HEK293T (cell line): ENCODE measurements at regions not wholly inside any gene's neighbourhood (a gene's known extent, or its start where the extent isn't known, plus 50 kb on each side); places are given as distances from the start of the nearest gene placed in this dataset.

Experiments
- CTCF ChIA-PET: fragments of 350-600 bp; formaldehyde crosslinking; extraction: SDS; loops from one replicate; lab custom pipeline; 2021; ENCODE audit warnings: antibody characterized with exemption, inconsistent platforms; lab: Yijun Ruan, JAX
- POLR2A ChIA-PET: fragments of 350-600 bp; formaldehyde crosslinking; extraction: SDS; loops from one replicate; lab custom pipeline; 2020; ENCODE audit warnings: antibody characterized with exemption, inconsistent platforms; lab: Yijun Ruan, JAX
- DNase-seq: peaks from one replicate; pipeline ENCODE4 v3.0.0; 2012; ENCODE audit warnings: mixed read lengths; ENCODE audit errors: extremely low spot score
- ARNT ChIP-seq: fragments of 450-650 bp; IDR thresholded peaks from 2 replicates; pipeline ENCODE4 v1.6.1; 2017; ENCODE audit warnings: mild to moderate bottlenecking
- BHLHE40 ChIP-seq: fragments of 450-650 bp; IDR thresholded peaks from 2 replicates; pipeline ENCODE4 v1.6.1; 2016; ENCODE audit warnings: mild to moderate bottlenecking, moderate library complexity, borderline replicate concordance
- CTBP1 ChIP-seq: fragments of 450-650 bp; IDR thresholded peaks from 2 replicates; pipeline ENCODE4 v1.6.1; 2016; ENCODE audit warnings: borderline replicate concordance
- ELF4 ChIP-seq: fragments of 450-650 bp; IDR thresholded peaks from 2 replicates; pipeline ENCODE4 v1.6.1; 2017; ENCODE audit warnings: antibody characterized with exemption
- FOXA1 ChIP-seq: fragments of 450-650 bp; IDR thresholded peaks from 2 replicates; pipeline ENCODE4 v1.6.1; 2016; ENCODE audit warnings: mild to moderate bottlenecking
- FOXK2 ChIP-seq: fragments of 450-650 bp; IDR thresholded peaks from 2 replicates; pipeline ENCODE4 v1.6.1; 2016; ENCODE audit warnings: mild to moderate bottlenecking
- FOXM1 ChIP-seq: fragments of 450-650 bp; IDR thresholded peaks from 2 replicates; pipeline ENCODE4 v1.6.1; 2017; ENCODE audit warnings: mild to moderate bottlenecking, borderline replicate concordance
- HDGF ChIP-seq: fragments of 450-650 bp; IDR thresholded peaks from 2 replicates; pipeline ENCODE4 v1.6.1; 2017; ENCODE audit warnings: antibody characterized with exemption, borderline replicate concordance
- L3MBTL2 ChIP-seq: fragments of 450-650 bp; conservative IDR thresholded peaks from 2 replicates; pipeline ENCODE4 v1.6.1; 2016; ENCODE audit warnings: mild to moderate bottlenecking
- LEF1 ChIP-seq: fragments of 450-650 bp; IDR thresholded peaks from 2 replicates; pipeline ENCODE4 v1.6.1; 2017; ENCODE audit warnings: mild to moderate bottlenecking, borderline replicate concordance
- NFRKB ChIP-seq: fragments of 450-650 bp; IDR thresholded peaks from 2 replicates; pipeline ENCODE4 v1.6.1; 2016; ENCODE audit warnings: mild to moderate bottlenecking, moderate library complexity
- PKNOX1 ChIP-seq: fragments of 450-650 bp; IDR thresholded peaks from 2 replicates; pipeline ENCODE4 v1.6.1; 2016
- SP1 ChIP-seq: fragments of 450-650 bp; IDR thresholded peaks from 2 replicates; pipeline ENCODE4 v1.6.1; 2017
- SUZ12 ChIP-seq: fragments of 450-650 bp; IDR thresholded peaks from 2 replicates; pipeline ENCODE4 v1.6.1; 2016; ENCODE audit warnings: mild to moderate bottlenecking
- TARDBP ChIP-seq: fragments of 450-650 bp; IDR thresholded peaks from 2 replicates; pipeline ENCODE4 v1.6.1; 2016
- ZNF384 ChIP-seq: fragments of 450-650 bp; IDR thresholded peaks from 2 replicates; pipeline ENCODE4 v1.6.1; 2016

- TF ChIP-seq SUZ12 (no peak), CTBP1 (no peak), FOXM1 (no peak)
- ChIA-PET POLR2A (no interaction called here), CTCF (no interaction called here)
- DNase-seq = no peak
Observed at GRCh38 chr15:53251523-53251922, 461.4 kb upstream of the ONECUT1 start.

DNA sequence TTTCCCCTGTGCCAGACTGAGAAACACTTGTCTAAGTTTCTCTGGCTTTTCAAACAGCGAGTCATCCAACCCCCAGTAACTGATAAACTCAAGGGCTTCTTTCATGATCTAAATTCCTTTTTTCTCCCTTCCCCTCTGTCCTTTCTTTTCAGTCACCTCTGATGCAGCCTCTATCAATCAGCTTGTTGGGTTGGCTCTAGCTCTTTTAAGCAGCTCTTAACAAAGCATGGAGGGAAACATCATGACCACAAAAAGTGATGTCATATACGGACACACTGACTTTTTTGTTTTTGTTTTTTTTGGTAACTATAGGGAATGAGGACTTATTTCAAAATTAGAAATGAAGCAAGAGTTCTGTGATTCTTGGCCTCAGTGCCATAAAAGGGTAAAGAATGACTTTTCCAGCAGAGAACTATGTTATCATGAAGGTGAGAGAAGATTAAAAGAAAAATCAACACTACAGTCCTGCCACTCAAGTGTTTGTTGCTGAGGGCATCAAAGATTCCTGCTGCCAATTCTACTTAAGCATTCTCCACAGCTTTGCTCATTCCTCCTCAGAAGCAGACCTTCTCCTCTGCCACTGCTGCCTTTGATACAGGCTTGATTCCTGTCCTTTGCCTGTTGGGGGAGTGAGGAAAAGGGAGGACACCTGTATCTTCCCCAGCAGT, 457.0 kb upstream of the ONECUT1 start:
- CTCF ChIA-PET = no interaction called here
- no peak for DNase-seq
- POLR2A ChIA-PET = no interaction called here
- TF ChIP-seq L3MBTL2 (no peak), LEF1 (no peak), ZNF384 (no peak), FOXM1 (no peak), CTBP1 (no peak), PKNOX1 (no peak), TARDBP (no peak), ELF4 (no peak), BHLHE40 (no peak), ARNT (no peak), FOXA1 (no peak), SUZ12 (no peak), NFRKB (no peak), SP1 (no peak), HDGF (no peak), FOXK2 (no peak)

- ChIA-PET POLR2A (no interaction called here), CTCF (no interaction called here)
- no peak for TF ChIP-seq FOXM1
- TF ChIP-seq ELF4 = no peak
- TF ChIP-seq PKNOX1 = no peak
- no peak for TF ChIP-seq HDGF
- no peak for TF ChIP-seq FOXK2
- TF ChIP-seq ARNT = no peak
- TF ChIP-seq SP1 = no peak
- TF ChIP-seq CTBP1 = no peak
- no peak for TF ChIP-seq ZNF384
- no peak for TF ChIP-seq NFRKB
- TF ChIP-seq LEF1 = no peak
- no peak for TF ChIP-seq L3MBTL2
- TF ChIP-seq FOXA1 = no peak
- TF ChIP-seq BHLHE40 = no peak
- TF ChIP-seq TARDBP = no peak
- TF ChIP-seq SUZ12 = no peak
- DNase-seq = no peak
Observed at GRCh38 chr15:53246404-53246803, 456.3 kb upstream of the ONECUT1 start.

GRCh38 chr15:53233801-53234200, 443.7 kb upstream of the ONECUT1 start:
- ChIA-PET CTCF (no interaction called here), POLR2A (no interaction called here)
- no peak for DNase-seq
- TF ChIP-seq ARNT (no peak), ELF4 (no peak), FOXA1 (no peak), LEF1 (no peak), SP1 (no peak), SUZ12 (no peak), FOXM1 (no peak), HDGF (no peak)

DNA sequence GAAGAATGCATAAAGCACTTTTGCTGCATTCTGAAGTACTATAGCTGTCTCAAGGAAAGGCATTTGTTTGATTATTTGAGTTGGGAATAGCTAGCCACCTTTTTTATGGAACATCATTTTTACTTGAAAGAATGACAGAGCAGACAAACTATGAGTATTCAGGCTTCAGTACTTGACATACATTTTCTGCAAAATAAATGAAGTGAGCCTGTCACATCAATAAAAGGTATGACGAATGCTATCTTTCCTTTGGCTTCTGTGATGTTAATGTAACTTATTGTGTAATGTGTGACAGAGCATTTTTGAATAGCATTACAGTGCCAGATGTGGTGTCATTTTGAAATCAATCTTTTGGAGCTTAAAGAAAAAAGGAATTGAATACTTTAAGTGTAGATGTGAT, 440.3 kb upstream of the ONECUT1 start:
- ChIA-PET CTCF (no interaction called here), POLR2A (no interaction called here)
- no peak for TF ChIP-seq FOXM1
- no peak for TF ChIP-seq FOXA1
- TF ChIP-seq L3MBTL2 = no peak
- no peak for TF ChIP-seq SP1
- TF ChIP-seq NFRKB = no peak
- TF ChIP-seq HDGF = no peak
- no peak for TF ChIP-seq PKNOX1
- no peak for TF ChIP-seq BHLHE40
- no peak for TF ChIP-seq LEF1
- no peak for TF ChIP-seq ARNT
- no peak for TF ChIP-seq SUZ12
- DNase-seq = no peak

GRCh38 chr15:53226559-53226958, 436.4 kb upstream of the ONECUT1 start:
- POLR2A ChIA-PET = no interaction called here
- TF ChIP-seq FOXM1 = no peak
- TF ChIP-seq ARNT = no peak
- TF ChIP-seq FOXA1 = no peak
- no peak for TF ChIP-seq SP1
- no peak for TF ChIP-seq ZNF384
- TF ChIP-seq HDGF = no peak
- TF ChIP-seq FOXK2 = no peak
- TF ChIP-seq L3MBTL2 = no peak
- no peak for TF ChIP-seq CTBP1
- no peak for TF ChIP-seq LEF1
- no peak for TF ChIP-seq BHLHE40
- TF ChIP-seq PKNOX1 = no peak
- no peak for TF ChIP-seq TARDBP
- no peak for TF ChIP-seq ELF4
- TF ChIP-seq SUZ12 = no peak
- no peak for TF ChIP-seq NFRKB
- no peak for DNase-seq
- CTCF ChIA-PET = no interaction called here
